ACHN (cell line): ENCODE measurements at regions not wholly inside any gene's neighbourhood (a gene's known extent, or its start where the extent isn't known, plus 50 kb on each side); places are given as distances from the start of the nearest gene placed in this dataset.
A peak's percentile ranks its signal among the peaks of the same experiment; 100 is the strongest.

Source experiments
- DNase-seq: peaks from one replicate; pipeline ENCODE4 v3.0.0-alpha.2; 2015
- in situ Hi-C: cut with HindIII; loops from 2 replicates; pipeline ENCODE4 v1.10.0; 2017; ENCODE audit warnings: low sequenced_read_pairs, low pct_ligation_motif_present, low pct_unique_long_range_greater_than_20kb

GRCh38 chr2:165033402-165033801 is 78.1 kb upstream of the SLC38A11 start:
- no peak for DNase-seq
- in situ Hi-C loops, result no loop called here

- DNase-seq, result no peak
- in situ Hi-C loops, result no loop called here
Observed at GRCh38 chr2:165032559-165032958, 77.2 kb upstream of the SLC38A11 start.

DNA sequence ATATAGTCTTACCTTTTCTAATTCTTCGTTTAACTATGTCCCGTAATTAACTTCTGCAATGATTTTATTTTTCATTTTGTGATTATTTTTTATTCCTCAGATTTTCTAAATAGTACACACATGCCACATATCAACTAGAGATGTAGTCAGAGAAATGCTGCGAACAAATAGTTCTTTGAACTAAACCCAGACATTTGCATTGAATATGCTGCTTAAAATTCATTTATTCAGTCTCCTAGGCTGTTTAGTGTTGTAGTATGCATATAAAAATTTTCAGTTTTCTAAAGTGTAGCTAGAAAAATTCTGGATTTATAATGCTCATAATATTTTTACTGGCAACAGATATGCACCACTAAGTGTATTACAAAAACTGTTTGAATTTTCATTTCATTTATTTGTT is 68.9 kb upstream of the SLC38A11 start:
- no peak for DNase-seq
- in situ Hi-C loops, result no loop called here

- DNase-seq, result no peak
- in situ Hi-C loops, result no loop called here
Observed at GRCh38 chr2:165022781-165023180, 67.5 kb upstream of the SLC38A11 start.

GRCh38 chr2:165017966-165018596 is 62.8 kb upstream of the SLC38A11 start:
- no peak for DNase-seq
- in situ Hi-C loops, result no loop called here

GRCh38 chr2:165016772-165017411 is 61.6 kb upstream of the SLC38A11 start:
- peak; percentile 73 for DNase-seq
- in situ Hi-C loops, result no loop called here

GRCh38 chr2:165015052-165015642 is 59.8 kb upstream of the SLC38A11 start:
- in situ Hi-C loops, result no loop called here
- DNase-seq, result peak; percentile 78

- DNase-seq, result no peak
- in situ Hi-C loops, result no loop called here
Observed at GRCh38 chr2:165013944-165014619, 58.8 kb upstream of the SLC38A11 start.

DNA sequence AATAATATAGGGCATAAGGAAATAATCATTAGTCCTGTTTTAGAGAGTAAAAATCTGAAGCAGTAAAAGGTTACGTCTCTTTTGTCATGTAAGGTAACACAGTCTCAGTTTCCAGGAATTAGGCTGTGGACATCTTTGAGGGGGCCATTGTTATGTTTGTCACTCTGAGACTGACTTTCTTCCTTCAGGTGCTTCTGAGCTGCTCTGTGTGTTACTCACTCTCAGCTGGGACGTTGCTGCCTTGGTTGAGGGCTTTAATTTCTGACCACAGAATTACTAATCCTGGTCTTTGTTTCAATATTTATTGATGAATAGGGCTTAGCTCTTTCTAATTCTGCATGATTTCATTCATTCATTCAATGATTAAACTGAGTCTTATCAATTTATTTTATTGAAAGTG is 55.9 kb upstream of the SLC38A11 start:
- DNase-seq, result no peak
- in situ Hi-C loops, result no loop called here

- in situ Hi-C loops, result no loop called here
- no peak for DNase-seq
Observed at GRCh38 chr2:165010556-165010955, 55.2 kb upstream of the SLC38A11 start.

DNA sequence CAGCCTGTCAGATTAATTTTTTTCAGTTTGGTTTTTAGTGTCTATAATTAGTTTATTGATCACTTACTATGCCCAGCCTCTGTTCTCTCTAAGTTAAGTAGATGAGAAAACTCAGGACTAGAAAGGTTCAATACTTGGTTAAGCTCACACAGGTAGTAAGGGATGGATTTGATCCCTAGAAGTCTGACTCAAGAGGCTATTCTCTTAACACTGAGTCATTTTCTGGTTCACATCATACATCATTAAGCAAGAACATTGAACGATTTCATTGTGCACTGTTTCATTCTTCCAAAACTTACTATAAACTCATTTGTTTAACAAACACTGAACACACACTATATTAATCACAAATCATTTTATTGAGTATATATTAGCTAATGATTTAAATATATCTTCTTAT is 54.1 kb upstream of the SLC38A11 start:
- in situ Hi-C loops, result no loop called here
- DNase-seq, result no peak

- in situ Hi-C loops, result no loop called here
- DNase-seq, result peak; percentile 49
Observed at GRCh38 chr2:165008730-165009315, 53.5 kb upstream of the SLC38A11 start.

- in situ Hi-C loops, result no loop called here
- no peak for DNase-seq
Observed at GRCh38 chr2:165007161-165007744, 51.9 kb upstream of the SLC38A11 start.
